HEK293T (cell line): ENCODE measurements at regions not wholly inside any gene's neighbourhood (a gene's known extent, or its start where the extent isn't known, plus 50 kb on each side); places are given as distances from the start of the nearest gene placed in this dataset.

Source experiments
- CTCF ChIA-PET: fragments of 350-600 bp; formaldehyde crosslinking; extraction: SDS; loops from one replicate; lab custom pipeline; 2021; ENCODE audit warnings: antibody characterized with exemption, inconsistent platforms; lab: Yijun Ruan, JAX
- POLR2A ChIA-PET: fragments of 350-600 bp; formaldehyde crosslinking; extraction: SDS; loops from one replicate; lab custom pipeline; 2020; ENCODE audit warnings: antibody characterized with exemption, inconsistent platforms; lab: Yijun Ruan, JAX
- DNase-seq: peaks from one replicate; pipeline ENCODE4 v3.0.0; 2012; ENCODE audit warnings: mixed read lengths; ENCODE audit errors: extremely low spot score
- ARNT ChIP-seq: fragments of 450-650 bp; IDR thresholded peaks from 2 replicates; pipeline ENCODE4 v1.6.1; 2017; ENCODE audit warnings: mild to moderate bottlenecking
- BHLHE40 ChIP-seq: fragments of 450-650 bp; IDR thresholded peaks from 2 replicates; pipeline ENCODE4 v1.6.1; 2016; ENCODE audit warnings: mild to moderate bottlenecking, moderate library complexity, borderline replicate concordance
- CTBP1 ChIP-seq: fragments of 450-650 bp; IDR thresholded peaks from 2 replicates; pipeline ENCODE4 v1.6.1; 2016; ENCODE audit warnings: borderline replicate concordance
- ELF4 ChIP-seq: fragments of 450-650 bp; IDR thresholded peaks from 2 replicates; pipeline ENCODE4 v1.6.1; 2017; ENCODE audit warnings: antibody characterized with exemption
- FOXA1 ChIP-seq: fragments of 450-650 bp; IDR thresholded peaks from 2 replicates; pipeline ENCODE4 v1.6.1; 2016; ENCODE audit warnings: mild to moderate bottlenecking
- FOXK2 ChIP-seq: fragments of 450-650 bp; IDR thresholded peaks from 2 replicates; pipeline ENCODE4 v1.6.1; 2016; ENCODE audit warnings: mild to moderate bottlenecking
- FOXM1 ChIP-seq: fragments of 450-650 bp; IDR thresholded peaks from 2 replicates; pipeline ENCODE4 v1.6.1; 2017; ENCODE audit warnings: mild to moderate bottlenecking, borderline replicate concordance
- HDGF ChIP-seq: fragments of 450-650 bp; IDR thresholded peaks from 2 replicates; pipeline ENCODE4 v1.6.1; 2017; ENCODE audit warnings: antibody characterized with exemption, borderline replicate concordance
- L3MBTL2 ChIP-seq: fragments of 450-650 bp; conservative IDR thresholded peaks from 2 replicates; pipeline ENCODE4 v1.6.1; 2016; ENCODE audit warnings: mild to moderate bottlenecking
- LEF1 ChIP-seq: fragments of 450-650 bp; IDR thresholded peaks from 2 replicates; pipeline ENCODE4 v1.6.1; 2017; ENCODE audit warnings: mild to moderate bottlenecking, borderline replicate concordance
- NFRKB ChIP-seq: fragments of 450-650 bp; IDR thresholded peaks from 2 replicates; pipeline ENCODE4 v1.6.1; 2016; ENCODE audit warnings: mild to moderate bottlenecking, moderate library complexity
- SP1 ChIP-seq: fragments of 450-650 bp; IDR thresholded peaks from 2 replicates; pipeline ENCODE4 v1.6.1; 2017
- SUZ12 ChIP-seq: fragments of 450-650 bp; IDR thresholded peaks from 2 replicates; pipeline ENCODE4 v1.6.1; 2016; ENCODE audit warnings: mild to moderate bottlenecking
- TARDBP ChIP-seq: fragments of 450-650 bp; IDR thresholded peaks from 2 replicates; pipeline ENCODE4 v1.6.1; 2016
- ZNF384 ChIP-seq: fragments of 450-650 bp; IDR thresholded peaks from 2 replicates; pipeline ENCODE4 v1.6.1; 2016
- TF ChIP-seq, protein P1 (sequence below): fragments of 450-650 bp; IDR thresholded peaks from 2 replicates; pipeline ENCODE4 v1.6.1; 2016

DNA sequence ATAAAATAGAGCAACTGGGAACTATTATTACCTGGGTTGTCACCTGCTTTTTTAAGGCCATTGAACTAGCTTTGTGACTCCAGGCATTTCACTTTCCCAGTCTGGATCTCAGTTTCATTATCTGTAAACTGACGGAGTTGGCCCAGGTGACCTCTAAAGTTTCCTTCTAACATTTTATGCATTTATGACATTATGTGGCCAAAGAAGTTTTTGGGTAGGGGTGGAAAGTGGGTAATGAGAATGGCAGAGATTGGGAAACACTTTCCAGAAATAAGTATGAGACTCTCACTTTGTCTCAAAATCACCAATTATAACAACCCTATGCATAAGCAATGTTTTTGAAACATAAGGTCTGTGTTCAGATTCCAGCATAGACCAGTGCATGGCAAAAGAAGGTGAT, 99.1 kb upstream of the ARHGEF3 start:
- POLR2A ChIA-PET: no interaction called here
- no peak for TF ChIP-seq SP1
- no peak for TF ChIP-seq ELF4
- no peak for TF ChIP-seq NFRKB
- TF ChIP-seq BHLHE40: no peak
- no peak for TF ChIP-seq FOXA1
- TF ChIP-seq L3MBTL2: no peak
- no peak for TF ChIP-seq ARNT
- no peak for TF ChIP-seq FOXM1
- TF ChIP-seq, protein P1, sequence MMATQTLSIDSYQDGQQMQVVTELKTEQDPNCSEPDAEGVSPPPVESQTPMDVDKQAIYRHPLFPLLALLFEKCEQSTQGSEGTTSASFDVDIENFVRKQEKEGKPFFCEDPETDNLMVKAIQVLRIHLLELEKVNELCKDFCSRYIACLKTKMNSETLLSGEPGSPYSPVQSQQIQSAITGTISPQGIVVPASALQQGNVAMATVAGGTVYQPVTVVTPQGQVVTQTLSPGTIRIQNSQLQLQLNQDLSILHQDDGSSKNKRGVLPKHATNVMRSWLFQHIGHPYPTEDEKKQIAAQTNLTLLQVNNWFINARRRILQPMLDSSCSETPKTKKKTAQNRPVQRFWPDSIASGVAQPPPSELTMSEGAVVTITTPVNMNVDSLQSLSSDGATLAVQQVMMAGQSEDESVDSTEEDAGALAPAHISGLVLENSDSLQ: no peak
- TF ChIP-seq LEF1: no peak
- TF ChIP-seq TARDBP: no peak
- no peak for TF ChIP-seq ZNF384
- TF ChIP-seq SUZ12: no peak
- DNase-seq: no peak
- CTCF ChIA-PET: no interaction called here

DNA sequence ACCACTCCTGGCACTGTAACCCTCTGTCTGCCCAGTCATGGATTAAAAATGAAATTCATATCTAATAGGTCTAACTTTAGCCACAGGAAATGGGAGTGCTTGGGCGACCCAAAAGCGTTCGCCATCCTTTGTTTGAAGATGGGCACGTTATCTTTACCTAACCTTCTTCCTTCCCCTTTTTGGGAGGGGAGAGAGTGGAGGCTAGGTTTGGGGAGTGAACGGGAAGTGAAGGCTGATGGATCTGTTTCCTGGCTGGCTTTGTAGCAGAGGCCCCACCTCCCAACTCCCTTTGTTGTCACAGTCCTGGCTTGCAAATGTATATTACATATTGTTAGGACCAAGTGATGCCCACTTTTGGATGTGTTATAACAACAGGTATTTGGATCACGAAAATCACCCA, 98.1 kb upstream of the ARHGEF3 start:
- CTCF ChIA-PET: no interaction called here
- no peak for DNase-seq
- POLR2A ChIA-PET: no interaction called here
- TF ChIP-seq SP1: no peak
- TF ChIP-seq ZNF384: no peak
- TF ChIP-seq ELF4: no peak
- no peak for TF ChIP-seq HDGF
- TF ChIP-seq FOXK2: no peak
- no peak for TF ChIP-seq ARNT
- TF ChIP-seq FOXM1: no peak
- TF ChIP-seq, protein P1: no peak
- no peak for TF ChIP-seq LEF1
- TF ChIP-seq NFRKB: no peak
- no peak for TF ChIP-seq L3MBTL2
- TF ChIP-seq TARDBP: no peak
- TF ChIP-seq BHLHE40: no peak
- TF ChIP-seq SUZ12: no peak

DNA sequence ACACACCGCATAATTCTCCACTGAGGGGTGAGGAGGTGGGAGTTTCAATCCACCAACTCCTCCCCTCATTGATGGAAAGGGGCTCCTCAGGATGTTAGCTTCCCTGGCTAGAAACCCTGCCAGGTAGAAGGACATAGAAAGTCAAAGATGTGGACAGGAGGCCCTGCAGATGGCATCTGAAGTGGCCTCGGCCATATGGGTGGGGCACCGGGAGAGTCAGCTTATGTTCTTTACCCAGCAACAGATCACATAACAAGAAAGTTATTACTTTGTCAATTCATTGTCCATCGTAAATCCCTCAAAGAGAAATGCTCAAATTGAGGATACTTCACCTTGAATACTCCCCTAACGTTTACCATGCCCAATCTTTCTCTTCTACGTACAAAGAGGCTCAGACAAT, 97.3 kb upstream of the ARHGEF3 start:
- POLR2A ChIA-PET: no interaction called here
- CTCF ChIA-PET: interaction anchor here (0.6 kb wide), 1 partner anchor 34 kb away, joined by 3 read pairs; no protein-coding TSS in a partner anchor
- no peak for TF ChIP-seq TARDBP
- TF ChIP-seq ELF4: no peak
- no peak for TF ChIP-seq SUZ12
- TF ChIP-seq CTBP1: no peak
- no peak for TF ChIP-seq BHLHE40
- no peak for DNase-seq

DNA sequence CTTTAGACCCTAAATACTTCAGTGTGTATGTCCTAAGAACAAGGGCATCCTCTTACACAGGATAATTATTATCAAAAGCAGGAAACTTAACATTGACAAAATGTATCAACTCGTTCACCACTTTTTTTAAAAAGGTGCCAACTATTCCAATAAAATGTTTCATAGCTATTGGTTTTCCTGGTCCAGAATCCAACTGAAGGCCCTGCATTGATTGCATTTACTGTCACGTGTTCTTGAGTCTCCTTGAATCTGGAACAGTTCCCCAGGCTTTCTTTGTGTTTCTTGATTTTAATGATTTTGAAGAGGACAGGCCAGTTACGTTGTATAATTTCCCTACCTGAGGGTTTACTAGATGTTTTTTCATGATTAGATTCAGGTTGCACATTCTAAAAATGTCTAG, 94.6 kb upstream of the ARHGEF3 start:
- TF ChIP-seq NFRKB (no peak), BHLHE40 (no peak), CTBP1 (no peak), FOXM1 (no peak), ELF4 (no peak), LEF1 (no peak), SP1 (no peak), FOXA1 (no peak), HDGF (no peak), FOXK2 (no peak), ARNT (no peak), TARDBP (no peak), L3MBTL2 (no peak), ZNF384 (no peak)
- TF ChIP-seq, protein P1: no peak
- no peak for DNase-seq
- ChIA-PET POLR2A (no interaction called here), CTCF (no interaction called here)

DNA sequence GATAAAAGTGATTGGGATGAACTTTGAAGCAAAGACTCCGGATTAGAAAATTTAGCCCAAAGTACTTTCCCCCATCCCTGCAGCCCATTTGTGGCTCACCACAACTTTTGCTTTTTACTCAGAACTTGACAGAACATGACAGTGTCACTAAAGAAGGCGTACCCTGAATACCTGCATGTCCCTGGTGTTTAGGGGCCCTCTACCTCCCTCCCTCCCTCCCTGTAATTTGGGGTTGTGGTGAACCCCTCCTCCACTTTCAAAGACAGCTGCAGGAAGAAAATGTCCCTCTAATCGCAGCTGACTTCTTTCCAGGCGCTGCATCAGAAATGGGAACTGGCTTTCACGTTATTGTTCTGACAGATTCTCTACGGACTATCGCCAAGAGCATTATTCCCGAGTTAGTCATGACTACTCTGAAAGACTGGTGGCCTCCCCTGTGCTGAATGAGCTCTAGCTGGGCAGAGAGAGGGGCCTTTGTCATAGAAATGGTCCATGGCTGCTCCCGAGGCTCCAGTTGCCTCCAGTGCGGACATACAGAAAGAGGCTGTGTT, 93.2 kb upstream of the ARHGEF3 start:
- ChIA-PET CTCF (no interaction called here), POLR2A (no interaction called here)
- TF ChIP-seq TARDBP: no peak
- no peak for DNase-seq

DNA sequence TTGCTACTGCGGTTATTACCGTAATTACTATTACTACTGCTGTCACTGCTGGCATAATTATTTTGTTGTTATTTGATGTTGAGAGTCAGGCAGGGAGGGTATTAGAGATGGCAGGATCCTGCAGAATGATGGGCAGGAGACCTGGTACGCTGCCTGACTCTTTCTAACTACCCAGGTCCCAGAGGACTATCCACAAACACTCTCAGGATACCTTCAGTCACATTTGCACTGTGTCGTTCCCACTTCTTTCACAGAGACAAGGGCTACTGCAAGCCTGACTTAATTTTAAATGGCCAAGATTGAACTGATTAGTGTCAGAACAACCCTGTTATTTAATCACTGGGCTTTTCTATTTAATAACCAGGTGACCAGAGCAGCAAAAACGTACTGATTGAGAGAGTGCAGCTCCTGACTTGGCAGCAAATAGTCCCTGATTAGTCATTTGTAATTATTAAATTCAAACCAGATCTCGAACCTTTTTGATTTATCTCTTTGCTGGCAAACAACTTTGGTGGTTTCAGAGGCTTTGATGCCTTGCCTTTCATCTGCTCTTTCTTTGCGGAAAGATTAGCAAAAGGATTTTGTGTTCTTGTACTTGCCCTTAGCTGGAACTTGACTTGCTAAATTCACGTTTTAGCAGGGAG, 88.8 kb upstream of the ARHGEF3 start:
- CTCF ChIA-PET: interaction anchor here (0.6 to 0.7 kb wide), 2 partner anchors 31 to 304 kb away, joined by 3 read pairs; no protein-coding TSS in a partner anchor
- no peak for DNase-seq
- POLR2A ChIA-PET: no interaction called here
- no peak for TF ChIP-seq HDGF
- no peak for TF ChIP-seq ZNF384
- TF ChIP-seq NFRKB: no peak
- no peak for TF ChIP-seq SP1
- TF ChIP-seq, protein P1: no peak
- no peak for TF ChIP-seq SUZ12
- TF ChIP-seq FOXK2: no peak
- no peak for TF ChIP-seq LEF1
- no peak for TF ChIP-seq FOXA1
- TF ChIP-seq CTBP1: no peak
- TF ChIP-seq L3MBTL2: no peak
- TF ChIP-seq TARDBP: no peak
- TF ChIP-seq ELF4: no peak
- no peak for TF ChIP-seq BHLHE40
